HG03159 (cell line): ENCODE measurements at regions not wholly inside any gene's neighbourhood (a gene's known extent, or its start where the extent isn't known, plus 50 kb on each side); places are given as distances from the start of the nearest gene placed in this dataset.

Source experiments
- ATAC-seq: cut with Tn5 transposase; IDR thresholded peaks from one replicate; pipeline ENCODE4 v1.9.1; 2021; ENCODE audit warnings: mild to moderate bottlenecking, moderate library complexity; ENCODE audit not compliant: unreplicated experiment

DNA sequence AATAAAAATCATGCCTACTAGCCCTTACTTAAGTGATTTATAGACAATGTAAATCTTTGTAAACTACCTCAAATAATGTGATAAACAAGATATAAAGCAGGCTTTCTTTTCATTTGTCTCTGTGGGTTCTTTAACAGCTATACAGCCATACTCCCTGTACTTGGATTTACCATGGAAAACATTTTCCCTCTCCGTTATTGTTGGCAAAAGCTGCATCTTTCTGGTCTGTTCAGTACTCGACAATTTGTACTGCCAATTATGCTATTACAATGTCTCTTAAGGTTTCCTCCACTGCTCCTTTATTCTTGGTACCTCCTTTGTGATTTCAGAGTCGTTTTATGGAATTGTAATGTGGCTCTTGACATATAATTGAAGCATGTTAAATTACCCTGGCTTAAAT, 426.3 kb upstream of the PKDCC start:
- no peak for ATAC-seq

DNA sequence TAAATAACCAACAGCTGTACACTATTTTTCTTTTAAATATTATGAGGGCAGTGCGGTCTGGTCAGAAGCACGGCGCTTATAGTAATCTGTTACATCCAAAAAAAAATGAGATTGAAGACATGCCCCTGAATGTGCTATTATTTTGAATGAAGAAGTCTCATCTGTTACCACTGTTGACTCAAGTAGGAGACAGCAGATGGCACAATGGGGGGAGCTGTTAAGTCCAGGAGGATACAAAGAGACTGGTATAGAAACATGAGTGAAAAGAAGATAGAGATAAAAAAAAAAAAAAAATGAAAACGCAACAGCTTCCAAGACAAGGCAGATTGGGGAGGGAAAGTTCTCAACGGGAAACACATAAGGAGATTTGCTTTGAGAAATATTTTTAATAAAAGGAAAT, 425.5 kb upstream of the PKDCC start:
- ATAC-seq = no peak

DNA sequence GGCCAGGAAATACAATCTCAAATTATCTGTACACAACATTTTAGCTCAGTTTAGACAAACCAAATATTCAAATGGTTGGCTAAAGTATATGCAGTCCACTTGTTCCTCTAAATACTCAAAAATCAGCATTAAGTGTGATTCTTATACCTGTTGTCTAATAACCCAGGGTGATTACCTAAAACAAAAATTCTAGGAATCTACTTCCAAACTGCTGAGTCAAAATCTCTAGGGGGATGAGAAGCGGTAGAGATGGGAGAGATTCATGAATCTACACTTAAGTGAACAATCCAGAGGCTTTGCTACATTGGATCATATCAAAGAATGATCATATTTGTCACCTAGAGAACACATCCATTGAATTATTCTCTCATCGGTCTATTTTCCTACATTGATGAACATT, 420.9 kb upstream of the PKDCC start:
- no peak for ATAC-seq

DNA sequence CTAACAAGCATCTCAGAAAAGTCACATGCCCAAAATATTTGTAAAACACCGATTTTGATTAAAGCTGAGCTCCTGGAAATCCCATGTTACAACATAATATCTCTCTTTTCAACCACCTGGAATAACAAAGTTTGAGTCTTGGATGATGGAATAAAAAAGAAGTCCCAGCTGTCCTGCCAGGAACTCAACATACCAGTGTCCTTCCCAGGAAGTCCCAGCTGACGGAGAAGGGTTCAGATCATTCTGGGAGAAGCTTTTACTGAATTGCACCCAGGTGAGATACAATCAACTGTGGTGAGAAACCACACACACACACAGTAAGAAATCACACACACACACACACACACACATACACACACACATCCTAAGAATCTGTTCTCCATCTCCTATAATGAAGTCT, 413.1 kb upstream of the PKDCC start:
- no peak for ATAC-seq

DNA sequence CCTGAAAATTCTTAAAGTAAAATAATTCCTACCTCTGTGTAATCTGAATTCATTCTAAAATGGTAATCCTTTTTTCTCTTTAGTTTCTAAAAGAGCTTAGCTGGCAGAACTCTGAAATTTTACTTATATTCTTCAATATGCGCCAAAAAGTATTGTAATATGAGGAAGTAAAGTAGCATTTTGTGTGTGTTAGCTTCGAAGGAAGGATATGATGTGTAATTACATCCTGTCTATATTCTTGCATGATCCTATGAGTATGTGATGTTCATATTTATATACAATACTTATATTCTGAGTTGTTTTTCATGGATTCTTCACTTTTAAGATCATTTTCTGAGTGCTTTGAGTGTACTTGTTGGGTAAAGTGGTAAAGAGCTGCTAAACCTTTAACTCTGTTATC, 402.9 kb upstream of the PKDCC start:
- ATAC-seq = no peak

DNA sequence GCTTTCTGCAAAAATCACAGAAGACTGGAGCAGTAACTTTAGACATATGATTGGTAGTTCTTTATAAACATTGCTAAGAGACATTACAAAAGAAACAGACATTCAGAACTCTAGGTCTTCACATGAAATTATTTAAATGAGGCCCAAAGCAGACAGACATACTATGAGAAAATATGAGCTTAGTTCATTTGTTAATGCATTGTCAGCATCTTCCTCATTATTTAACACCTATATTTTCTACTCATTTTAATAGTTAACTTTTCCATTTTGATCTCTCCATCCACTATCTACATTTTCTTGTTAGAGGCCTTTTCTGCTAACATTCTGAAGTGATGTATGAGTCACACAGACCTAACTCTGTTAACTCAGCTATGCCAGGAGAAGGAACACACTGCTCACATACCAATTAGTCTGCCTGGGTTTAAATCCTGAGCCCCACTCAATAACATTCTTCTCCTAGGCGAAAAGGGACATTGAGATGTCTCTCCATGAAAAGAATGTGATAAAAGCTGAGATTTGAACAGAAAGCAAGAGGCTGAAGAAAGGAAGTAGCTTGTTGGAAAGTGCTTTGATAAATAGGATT, 400.3 kb upstream of the PKDCC start:
- ATAC-seq = no peak

DNA sequence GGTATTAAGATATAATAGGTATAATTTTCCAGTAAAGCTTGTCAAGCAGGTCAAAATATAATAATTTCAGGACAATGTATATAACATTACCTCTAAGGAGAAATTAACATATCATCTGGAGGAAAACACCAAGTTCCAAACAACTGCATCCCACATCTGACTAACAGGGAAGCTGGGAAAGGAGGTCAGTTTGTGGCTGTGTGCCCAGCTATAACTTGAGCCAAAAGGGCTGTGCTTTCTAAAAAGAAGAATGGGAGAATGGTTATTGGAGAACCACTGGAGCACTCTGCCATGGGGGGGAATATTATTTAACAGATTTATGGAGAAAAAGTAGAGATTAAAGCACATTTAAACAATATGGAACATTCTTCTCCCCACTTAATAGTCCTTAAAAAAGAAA, 390.6 kb upstream of the PKDCC start:
- ATAC-seq = no peak

- ATAC-seq = no peak
These were observed 388.1 kb upstream of the PKDCC start for GRCh38 chr2:41659758-41660157.

- no peak for ATAC-seq
These were observed 385.4 kb upstream of the PKDCC start for GRCh38 chr2:41662461-41662860.

DNA sequence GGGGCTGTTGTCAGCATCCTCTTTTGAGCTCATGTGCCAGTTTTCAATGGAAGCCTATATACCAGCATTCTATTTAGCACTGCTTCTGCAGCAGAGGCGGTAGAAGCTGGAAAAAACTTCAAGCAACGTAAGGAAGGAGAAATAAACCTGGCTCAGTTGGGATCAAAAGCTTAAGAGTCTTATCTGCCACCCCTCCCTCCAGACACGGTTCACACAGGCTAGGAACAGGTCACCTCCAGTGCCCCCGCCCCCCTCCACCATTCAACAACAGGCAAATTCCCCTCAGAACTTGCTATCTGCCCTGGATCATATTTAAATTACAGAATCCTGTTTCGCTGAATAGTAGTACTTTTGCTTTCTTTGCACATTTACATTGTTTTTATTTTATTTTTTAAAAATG, 384.8 kb upstream of the PKDCC start:
- ATAC-seq = no peak

DNA sequence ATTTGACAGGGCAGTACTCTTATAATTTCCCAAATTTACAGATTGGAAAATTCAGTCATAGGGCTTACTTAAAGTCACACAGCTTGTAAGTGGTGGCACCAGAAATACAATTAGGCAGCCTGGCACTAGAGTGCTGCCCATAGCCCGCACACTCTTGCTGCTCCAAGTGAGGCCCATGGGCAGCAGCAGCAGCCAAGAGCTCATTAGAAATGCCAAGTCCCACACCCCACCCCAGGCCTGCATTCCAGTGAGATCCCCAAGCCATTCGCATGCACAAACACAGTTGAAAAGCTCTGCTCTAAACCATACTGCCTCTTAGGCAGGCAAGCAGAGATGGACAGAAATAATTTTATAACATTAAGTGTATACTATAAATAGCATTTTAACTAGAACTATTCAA, 379.3 kb upstream of the PKDCC start:
- ATAC-seq = no peak

GRCh38 chr2:41678639-41679038, 369.2 kb upstream of the PKDCC start:
- ATAC-seq = no peak

GRCh38 chr2:41686156-41686555, 361.7 kb upstream of the PKDCC start:
- no peak for ATAC-seq

DNA sequence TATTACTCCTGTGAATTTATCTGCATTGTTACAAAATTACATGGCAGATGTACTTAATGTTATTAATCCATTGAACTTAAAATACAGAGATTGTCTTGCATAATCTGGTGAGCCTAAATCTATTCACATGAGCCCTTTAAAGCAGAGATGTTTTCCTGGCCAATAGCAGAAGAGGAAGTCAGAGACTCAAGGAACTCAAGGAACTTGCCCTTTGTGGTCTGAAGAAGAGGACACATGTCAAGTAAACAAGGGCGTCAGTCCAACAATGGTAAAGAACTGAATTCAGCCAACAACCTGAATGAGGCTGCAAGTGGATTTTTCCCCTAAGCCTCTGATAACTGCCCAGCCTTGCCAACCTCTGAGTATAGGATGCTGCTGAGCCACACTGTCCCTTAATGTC, 356.3 kb upstream of the PKDCC start:
- ATAC-seq = no peak

- ATAC-seq = no peak
These were observed 353.2 kb upstream of the PKDCC start for GRCh38 chr2:41694536-41695049.

DNA sequence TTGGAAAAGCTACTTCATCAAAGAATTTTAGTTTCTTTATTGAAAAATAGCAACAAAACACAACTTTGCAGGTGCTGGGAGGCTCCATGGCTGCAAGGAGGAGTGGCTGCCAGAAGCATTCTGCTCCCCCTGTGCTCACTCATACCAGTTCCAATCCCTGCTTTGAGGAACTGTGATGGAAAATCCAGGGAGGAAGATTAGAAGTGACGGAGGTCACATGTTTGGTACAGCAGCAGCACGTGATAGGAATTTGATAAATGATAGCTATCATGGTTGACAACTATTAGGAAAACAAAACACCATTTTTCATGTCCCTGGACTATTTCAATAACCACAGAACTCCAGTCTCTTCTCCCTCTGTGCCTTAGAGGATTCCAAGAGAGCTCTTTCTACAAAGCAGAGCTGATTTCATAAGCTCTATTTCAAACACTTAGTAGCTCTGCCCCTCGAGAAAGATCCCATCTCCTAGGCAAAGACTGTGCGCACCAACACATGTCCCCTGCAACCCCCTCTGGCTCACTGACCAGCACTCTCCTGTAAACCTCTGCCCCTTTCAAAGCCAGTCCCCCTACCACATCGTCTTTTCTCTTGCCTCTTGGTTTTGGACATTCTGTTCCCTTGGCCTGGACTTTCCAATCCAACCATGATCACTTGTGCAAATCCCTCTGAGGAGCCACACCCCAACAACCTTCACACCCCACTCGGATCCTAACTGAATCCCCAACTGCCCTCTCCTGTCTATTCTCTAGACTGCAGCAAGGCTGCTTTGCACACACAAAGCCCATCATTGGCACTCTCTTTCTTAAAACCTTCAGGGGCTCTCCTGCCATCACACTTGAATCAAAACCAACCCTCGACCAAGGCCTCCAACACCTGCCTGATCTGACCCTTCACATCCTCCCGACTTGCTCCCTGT, 352.4 kb upstream of the PKDCC start:
- ATAC-seq = no peak

- no peak for ATAC-seq
These were observed 350.4 kb upstream of the PKDCC start for GRCh38 chr2:41697389-41697788.

DNA sequence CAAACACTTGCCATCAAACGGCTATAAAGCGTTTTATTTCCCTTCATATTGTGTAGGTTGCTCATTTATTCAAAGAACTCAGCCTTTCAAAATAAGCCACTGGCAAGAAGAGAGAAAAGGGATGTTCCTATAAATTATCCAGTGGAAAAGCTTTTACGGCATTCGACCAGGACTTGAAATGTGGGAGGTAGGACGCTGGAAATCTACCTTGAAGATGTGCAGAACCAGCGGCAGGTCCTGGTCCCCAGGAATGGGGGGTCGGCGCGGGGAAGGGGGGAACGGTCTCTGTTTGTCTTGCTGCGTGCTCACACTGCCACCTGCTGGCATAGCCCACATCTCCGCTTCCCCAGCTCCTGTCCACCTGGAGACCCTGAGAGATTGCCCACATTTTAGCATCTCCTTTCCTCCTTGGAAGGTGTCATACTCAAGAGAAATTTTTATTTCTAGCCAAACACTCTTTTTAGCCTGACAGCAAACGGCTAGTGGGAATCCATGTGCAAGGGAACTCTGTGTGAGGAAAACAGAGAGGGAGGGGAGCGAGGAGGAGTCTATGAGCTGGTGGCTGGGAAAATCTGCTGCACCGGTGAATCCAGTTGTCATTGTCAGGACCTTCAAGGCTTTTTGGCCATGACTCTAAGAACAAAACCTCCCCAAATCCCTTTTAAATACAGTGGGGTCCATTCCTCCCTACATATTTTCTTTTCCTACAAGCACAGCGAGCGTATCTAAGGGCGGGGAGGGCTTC, 349.0 kb upstream of the PKDCC start:
- no peak for ATAC-seq

DNA sequence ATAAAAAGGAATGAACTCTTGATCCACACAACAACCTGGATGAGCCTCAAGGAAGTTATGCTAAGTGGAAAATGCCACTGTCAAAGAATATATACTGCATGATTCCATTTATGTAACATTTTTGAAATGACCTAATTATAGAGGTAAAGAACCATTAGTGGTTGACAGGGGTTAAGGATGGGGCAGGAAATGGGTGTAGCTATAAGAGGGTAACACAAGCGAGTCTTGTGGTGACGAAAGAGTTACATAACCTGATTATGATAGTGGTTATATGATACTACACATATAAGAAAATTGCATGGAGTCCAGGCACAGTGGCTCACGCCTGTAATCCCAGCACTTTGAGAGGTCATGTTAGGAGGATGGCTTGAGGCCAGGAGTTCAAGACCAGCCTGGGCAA, 346.6 kb upstream of the PKDCC start:
- ATAC-seq = no peak

- no peak for ATAC-seq
These were observed 344.7 kb upstream of the PKDCC start for GRCh38 chr2:41703123-41703522.

- no peak for ATAC-seq
These were observed 342.2 kb upstream of the PKDCC start for GRCh38 chr2:41705634-41706033.

GRCh38 chr2:41706286-41706685, 341.5 kb upstream of the PKDCC start:
- no peak for ATAC-seq
